Kidney epithelial cell (primary cell): ENCODE measurements at regions not wholly inside any gene's neighbourhood (a gene's known extent, or its start where the extent isn't known, plus 50 kb on each side); places are given as distances from the start of the nearest gene placed in this dataset.

Experiments used
- DNase-seq: peaks from one replicate; pipeline ENCODE4 v3.0.0-alpha.2; 2010; ENCODE audit warnings: low read depth
- H3K27me3 ChIP-seq: 2 replicates; pipeline ENCODE4 v1.6.0; 2011; ENCODE audit warnings: low read length; ENCODE audit not compliant: control insufficient read depth, insufficient read depth
- H3K36me3 ChIP-seq: 2 replicates; pipeline ENCODE4 v1.5.1; 2011; ENCODE audit warnings: low read length; ENCODE audit not compliant: control insufficient read depth, insufficient read depth
- H3K4me3 ChIP-seq: 2 replicates; pipeline ENCODE4 v1.5.1; 2011; ENCODE audit warnings: low read depth, mild to moderate bottlenecking, control low read depth, low read length
- CTCF ChIP-seq: IDR thresholded peaks from 2 replicates; pipeline ENCODE4 v1.5.1; 2011; ENCODE audit warnings: mild to moderate bottlenecking, moderate library complexity, low read length, control low read depth, inconsistent platforms; ENCODE audit not compliant: insufficient read depth, poor library complexity, severe bottlenecking

- no peaks in the 10 kb centered on the region for H3K36me3 ChIP-seq
- DNase-seq: peak; percentile 16
- no peaks in the 10 kb centered on the region for H3K27me3 ChIP-seq
- TF ChIP-seq CTCF: no peak
- H3K4me3 ChIP-seq: no peak overlapping the region
Observed at GRCh38 chr2:19124135-19124534, 234.3 kb downstream of the OSR1 start.

- no peaks in the 10 kb centered on the region for H3K36me3 ChIP-seq
- H3K27me3 ChIP-seq: no peaks in the 10 kb centered on the region
- no peak for DNase-seq
- H3K4me3 ChIP-seq: no peak overlapping the region
- no peak for TF ChIP-seq CTCF
Observed at GRCh38 chr2:19123556-19123955, 234.9 kb downstream of the OSR1 start.

GRCh38 chr2:19122220-19122619, 236.2 kb downstream of the OSR1 start:
- TF ChIP-seq CTCF: no peak
- H3K36me3 ChIP-seq: no peaks in the 10 kb centered on the region
- no peak overlapping the region for H3K4me3 ChIP-seq
- no peaks in the 10 kb centered on the region for H3K27me3 ChIP-seq
- no peak for DNase-seq

GRCh38 chr2:19120941-19121750, 237.3 kb downstream of the OSR1 start:
- Histone ChIP-seq H3K4me3 (no peak overlapping the region), H3K27me3 (no peaks in the 10 kb centered on the region), H3K36me3 (no peaks in the 10 kb centered on the region)
- peak; percentile 26 for DNase-seq
- no peak for TF ChIP-seq CTCF

- no peaks in the 10 kb centered on the region for H3K27me3 ChIP-seq
- no peak for TF ChIP-seq CTCF
- no peak for DNase-seq
- H3K4me3 ChIP-seq: no peak overlapping the region
- no peaks in the 10 kb centered on the region for H3K36me3 ChIP-seq
Observed at GRCh38 chr2:19120181-19120580, 238.2 kb downstream of the OSR1 start.
